NOMO-1 treated with dmso at 0.1 percent for 144 hours (cell line): ENCODE measurements at regions not wholly inside any gene's neighbourhood (a gene's known extent, or its start where the extent isn't known, plus 50 kb on each side); places are given as distances from the start of the nearest gene placed in this dataset.

Experiments
- DNase-seq: peaks from one replicate; lab custom pipeline; 2025; ENCODE audit not compliant: unreplicated experiment; lab: John Stamatoyannopoulos, UW

- no peak for DNase-seq
These were observed 137.8 kb upstream of the CCL2 start for GRCh38 chr17:34117332-34117731.

- no peak for DNase-seq
These were observed 137.3 kb upstream of the CCL2 start for GRCh38 chr17:34117811-34118210.

- DNase-seq: no peak
These were observed 136.5 kb upstream of the CCL2 start for GRCh38 chr17:34118564-34118963.

- no peak for DNase-seq
These were observed 133.8 kb upstream of the CCL2 start for GRCh38 chr17:34121311-34121710.

- no peak for DNase-seq
These were observed 132.6 kb upstream of the CCL2 start for GRCh38 chr17:34122515-34122914.

DNA sequence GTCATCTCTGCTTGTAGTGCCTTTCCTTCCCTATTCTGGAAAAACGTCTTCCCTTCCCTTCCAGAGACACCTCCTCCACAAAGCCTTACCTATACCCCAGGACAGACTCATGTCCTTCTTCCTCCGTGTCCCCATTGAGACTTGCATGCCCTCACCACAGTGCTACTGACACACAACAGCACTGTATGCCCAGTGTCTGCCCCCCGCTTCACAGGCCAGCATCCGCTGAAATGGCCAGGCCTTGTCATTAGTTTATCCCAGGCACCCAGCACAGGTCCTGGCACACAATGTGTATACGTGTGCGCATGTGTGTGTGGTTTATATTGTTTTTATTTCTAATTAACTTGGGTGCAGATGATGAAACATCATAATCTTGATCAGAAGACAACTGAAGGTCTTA, 130.1 kb upstream of the CCL2 start:
- no peak for DNase-seq

DNA sequence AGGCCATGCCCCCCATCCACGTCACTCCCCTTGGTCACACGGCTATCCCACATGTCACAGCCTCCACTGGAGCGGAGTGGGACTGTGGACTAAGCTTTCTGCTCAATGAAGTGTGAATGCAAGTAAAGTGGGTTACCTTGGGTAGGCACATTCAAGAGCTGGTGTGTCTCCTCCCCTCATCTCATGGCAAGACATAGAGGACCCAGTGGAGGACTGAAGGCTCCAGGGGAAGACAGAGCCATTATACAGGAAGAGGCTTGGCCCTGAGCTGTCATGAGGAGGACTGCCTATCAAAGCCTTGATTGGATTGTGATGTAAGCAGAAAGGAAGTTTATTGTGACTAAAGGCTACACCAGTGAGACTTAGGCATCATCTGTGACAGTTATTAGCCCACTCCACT, 129.2 kb upstream of the CCL2 start:
- no peak for DNase-seq

GRCh38 chr17:34126496-34126895, 128.6 kb upstream of the CCL2 start:
- no peak for DNase-seq

DNA sequence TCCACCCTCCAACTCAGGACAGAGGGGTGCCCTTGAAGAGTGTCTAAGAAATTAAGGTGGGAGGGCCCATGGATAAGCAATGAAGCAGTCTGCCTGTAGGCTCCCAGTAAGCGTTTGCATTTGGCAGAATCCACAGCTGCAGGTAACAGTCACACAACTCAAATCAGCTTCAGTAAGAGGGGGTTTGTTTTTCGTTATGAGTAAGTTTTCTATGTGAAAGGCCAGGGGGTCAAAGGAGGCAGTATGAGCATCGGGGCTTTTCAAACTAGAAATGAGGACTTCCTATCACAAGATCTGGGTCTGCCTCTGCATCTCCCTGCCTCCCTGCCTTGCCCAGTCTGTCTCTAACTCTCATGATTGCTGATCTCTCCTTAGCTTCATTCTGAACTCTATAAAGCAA, 128.1 kb upstream of the CCL2 start:
- no peak for DNase-seq

DNA sequence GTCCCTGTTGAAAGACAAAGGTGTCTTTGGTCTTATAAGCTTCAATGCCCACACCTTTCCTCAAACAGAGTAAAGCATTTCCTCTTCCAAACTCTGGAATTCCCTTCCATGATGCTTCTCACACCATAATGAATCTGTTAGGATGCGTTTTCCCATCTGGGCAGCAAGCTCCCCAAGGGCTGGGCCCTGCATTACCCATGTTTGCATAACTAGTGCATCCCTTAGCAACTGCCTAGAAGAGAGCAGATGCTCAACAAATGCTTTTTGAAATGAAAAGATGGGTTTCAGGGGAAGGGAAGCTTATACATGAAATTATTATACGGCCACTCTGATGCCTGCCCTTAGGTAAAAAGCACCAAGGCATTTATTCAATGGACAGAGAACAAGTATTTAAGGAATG, 124.5 kb upstream of the CCL2 start:
- DNase-seq: no peak

DNA sequence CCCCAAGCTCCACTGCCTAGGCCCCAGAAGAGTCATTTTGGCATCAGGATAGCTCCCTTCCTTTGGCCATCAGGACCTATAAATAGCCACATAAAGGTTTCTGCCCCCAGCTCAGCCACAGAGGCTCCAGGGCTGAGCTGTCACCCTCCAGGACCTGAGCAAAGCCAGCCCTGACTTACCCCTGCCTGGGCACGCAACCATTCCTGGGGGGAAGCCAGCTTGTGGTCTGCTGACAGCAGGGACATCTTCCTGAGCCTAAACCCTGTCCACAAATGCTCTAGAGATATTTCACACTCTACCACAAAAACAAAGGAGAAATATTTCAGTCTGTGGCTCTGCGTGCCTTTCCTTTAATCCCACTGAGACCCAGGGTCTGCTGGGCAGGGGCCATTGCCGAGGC, 123.7 kb upstream of the CCL2 start:
- no peak for DNase-seq

DNA sequence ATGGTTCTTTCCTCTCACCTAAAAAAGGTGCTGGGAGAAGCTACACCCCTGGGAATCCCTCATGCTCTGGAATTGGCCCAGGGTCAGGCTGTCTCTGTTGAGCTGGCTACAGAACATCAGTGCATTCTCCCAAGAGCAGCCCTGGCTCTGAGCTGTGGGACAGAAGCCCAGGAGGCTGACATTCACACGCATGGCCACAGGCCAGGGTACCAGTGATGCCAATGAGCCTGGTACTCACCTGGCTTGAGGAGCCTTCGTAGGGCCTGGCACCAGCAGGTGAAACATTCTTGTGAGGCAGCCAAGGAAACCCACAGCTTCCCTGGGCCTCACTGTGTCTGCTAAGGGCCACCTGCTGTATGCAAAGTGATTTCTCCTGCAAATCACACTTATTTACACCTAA, 121.7 kb upstream of the CCL2 start:
- no peak for DNase-seq

DNA sequence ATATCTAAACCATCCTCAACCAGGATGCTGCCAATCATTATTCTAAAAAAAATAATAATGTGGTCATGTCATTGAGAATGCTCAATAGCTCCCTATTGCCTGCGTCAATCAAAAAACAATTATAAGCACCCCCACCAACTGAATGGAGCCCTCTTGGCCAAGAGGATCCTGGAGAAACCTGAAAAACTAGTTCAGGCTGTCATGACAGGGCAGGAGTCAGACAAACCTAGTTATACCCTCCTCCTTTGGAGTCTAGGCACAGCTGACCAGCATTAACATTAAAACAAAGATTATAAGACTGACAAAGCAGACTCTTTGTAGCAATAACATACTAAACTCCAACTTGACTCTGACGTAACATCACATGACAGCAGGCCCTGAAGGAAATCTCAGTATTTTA, 119.2 kb upstream of the CCL2 start:
- DNase-seq: no peak

- DNase-seq: no peak
These were observed 115.1 kb upstream of the CCL2 start for GRCh38 chr17:34140006-34140405.

DNA sequence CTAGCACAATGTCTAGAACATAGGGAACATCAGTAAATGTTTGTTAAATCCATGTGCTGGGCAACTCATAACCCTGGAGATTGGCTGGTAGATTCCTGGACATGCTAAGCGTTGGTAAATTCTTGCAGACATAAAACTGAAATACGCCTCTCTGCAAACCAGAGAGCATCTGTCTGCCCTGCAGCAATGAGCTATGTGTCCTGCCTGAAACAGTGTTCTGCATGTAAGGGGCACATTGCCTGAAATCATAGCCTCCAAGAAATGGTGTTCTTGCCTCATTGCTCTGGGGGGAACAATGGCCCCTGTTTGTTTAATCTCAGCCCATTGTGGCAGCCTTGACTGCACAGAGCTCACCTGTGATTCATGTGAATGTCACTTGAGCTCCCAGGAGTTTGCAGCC, 113.5 kb upstream of the CCL2 start:
- no peak for DNase-seq

GRCh38 chr17:34143430-34143829, 111.7 kb upstream of the CCL2 start:
- DNase-seq: no peak

DNA sequence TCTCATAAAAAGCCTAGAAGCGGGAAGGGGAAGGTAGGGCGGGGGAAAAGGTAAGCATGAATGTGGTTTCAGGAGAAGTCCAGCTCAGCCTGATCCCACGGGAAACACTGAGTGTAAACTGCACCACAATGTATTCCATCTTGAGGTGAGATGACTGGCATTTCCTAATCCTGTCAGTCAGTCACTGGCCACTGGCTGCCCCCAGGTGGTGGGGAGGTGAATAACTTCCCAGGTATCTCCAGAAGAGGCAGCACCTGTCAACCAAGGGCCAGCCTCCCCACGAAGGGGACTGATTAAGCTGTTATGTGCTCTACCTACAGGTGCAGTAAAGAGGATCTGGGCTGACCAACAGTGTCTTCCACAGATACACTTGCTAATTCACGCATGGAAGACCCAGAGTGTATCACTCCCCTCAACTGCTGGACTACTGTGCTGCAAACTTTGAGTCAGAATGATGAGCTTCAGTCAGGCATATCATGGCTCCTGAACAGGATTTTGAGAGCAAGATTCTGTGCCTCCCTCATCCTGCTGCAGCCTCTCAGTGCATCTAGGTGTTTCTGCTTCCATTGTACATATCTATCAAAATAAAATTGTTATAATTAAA, 108.5 kb upstream of the CCL2 start:
- DNase-seq: no peak

DNA sequence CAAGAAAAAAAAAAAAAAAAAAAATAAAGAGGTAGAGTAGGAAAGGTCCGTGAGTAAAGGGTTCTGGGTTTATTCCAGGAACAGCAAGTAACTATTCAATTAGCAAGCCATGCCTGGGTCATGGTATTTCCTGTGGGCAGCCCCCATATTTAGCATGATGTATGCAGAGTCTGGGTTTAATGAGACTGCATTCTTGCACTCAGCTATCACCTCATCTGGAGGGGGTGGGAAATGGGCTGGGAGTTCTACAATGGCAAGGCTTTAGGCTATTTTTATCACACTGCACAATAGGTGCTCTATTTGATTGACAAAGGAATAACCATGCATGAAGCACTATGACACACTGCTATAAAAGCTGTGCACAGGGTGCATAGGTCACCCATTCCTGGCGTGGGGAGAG, 104.0 kb upstream of the CCL2 start:
- DNase-seq: no peak

- DNase-seq: no peak
These were observed 101.1 kb upstream of the CCL2 start for GRCh38 chr17:34153991-34154390.

DNA sequence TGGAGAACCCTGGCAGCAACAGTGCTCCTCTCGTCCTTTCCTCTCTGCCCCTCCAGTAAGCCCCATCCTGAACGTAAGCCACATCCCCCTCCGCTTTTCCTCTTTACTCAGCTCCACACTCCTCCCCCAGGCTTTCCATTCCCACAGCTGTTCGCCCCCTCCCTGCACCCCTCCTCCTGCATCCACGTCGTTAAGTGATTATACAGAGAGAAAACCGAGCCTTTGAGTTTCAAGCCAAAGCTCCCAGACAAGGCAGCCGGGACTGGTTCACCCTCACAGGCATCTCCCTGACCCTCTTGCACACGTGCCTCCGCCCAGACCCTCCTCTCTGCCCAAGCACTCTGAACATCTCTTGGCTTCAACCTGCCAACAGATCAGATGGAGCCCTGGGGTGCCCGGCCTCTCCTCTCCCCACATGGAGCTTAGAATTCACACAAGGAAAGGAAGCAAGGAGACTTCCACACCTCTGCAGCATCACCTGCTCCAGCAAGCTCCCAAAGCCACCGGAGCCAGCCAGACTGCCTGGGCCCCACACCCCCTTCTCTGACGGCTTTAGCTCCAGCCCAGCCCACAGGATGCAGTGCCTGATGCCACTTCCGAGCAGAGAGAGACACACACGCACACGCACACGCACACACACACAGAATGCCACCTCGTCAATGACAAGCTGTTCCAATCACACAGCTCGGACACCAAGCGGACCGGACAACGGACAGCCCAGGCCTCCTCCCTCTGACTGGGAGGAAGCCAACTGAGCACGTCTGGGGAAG, 99.9 kb upstream of the CCL2 start:
- no peak for DNase-seq

- no peak for DNase-seq
These were observed 99.1 kb upstream of the CCL2 start for GRCh38 chr17:34155947-34156346.

DNA sequence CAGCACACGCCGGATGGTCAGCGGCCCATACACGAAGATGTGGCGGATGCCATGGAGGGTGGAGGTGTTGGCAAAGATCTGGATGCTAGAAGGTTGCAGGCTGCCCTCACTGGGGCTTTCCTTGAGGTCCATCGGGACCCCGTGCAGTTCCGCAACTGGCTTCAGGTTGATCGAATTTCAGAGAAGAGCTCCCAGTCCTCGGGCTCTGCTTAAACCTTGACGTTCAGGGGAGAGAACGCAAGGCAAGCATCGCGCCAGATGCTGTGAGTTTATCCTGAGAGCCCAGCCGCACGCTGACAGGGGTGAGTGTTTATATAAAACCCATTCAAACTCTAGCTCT, 98.7 kb upstream of the CCL2 start:
- DNase-seq: no peak
